Right lobe of liver (tissue), 4 donors: ENCODE measurements at regions not wholly inside any gene's neighbourhood (a gene's known extent, or its start where the extent isn't known, plus 50 kb on each side); places are given as distances from the start of the nearest gene placed in this dataset.

Source experiments
- POLR2A ChIP-seq: fragments of 450-650 bp; IDR thresholded peaks from one replicate; pipeline ENCODE4 v1.6.1; 2017; ENCODE audit warnings: antibody characterized with exemption, mild to moderate bottlenecking
- TF ChIP-seq, protein P1 (sequence below), 4 donors: fragments of 200-600 bp in 3 of 4; fragments of 450-650 bp in 1 of 4; IDR thresholded peaks; one replicate each; pipeline versions ENCODE4 v1.5.1 to v1.8.0; 2016 to 2022; ENCODE audit warnings: antibody characterized with exemption in 4 of 4, mild to moderate bottlenecking in 2 of 4
- donor health status: DM: no; HTN: no; CAD: no.
- donor health status: DM: no; HTN: no; CAD: no.
- donor health status: DM: no; HTN: yes; CAD: no.

DNA sequence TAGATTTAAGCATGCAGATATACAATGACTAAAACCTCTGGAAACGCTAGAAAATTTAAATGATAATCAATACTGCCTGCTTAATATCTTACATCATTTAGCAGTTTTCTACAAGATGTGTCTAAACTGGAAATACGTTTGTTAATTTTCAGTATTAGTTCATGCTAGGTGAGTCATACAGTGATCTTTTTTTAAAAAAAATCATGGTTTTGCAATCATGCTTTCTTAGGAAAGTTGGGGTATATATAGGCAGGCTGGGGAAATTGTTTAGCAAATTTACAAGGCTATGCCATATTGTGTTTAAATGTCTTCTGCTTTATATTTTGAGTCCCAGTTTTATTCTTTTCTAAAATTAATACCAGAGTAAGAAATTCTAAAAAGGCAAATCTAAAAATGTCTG is 245.4 kb upstream of the SPRY2 start:
- TF ChIP-seq, protein P1, sequence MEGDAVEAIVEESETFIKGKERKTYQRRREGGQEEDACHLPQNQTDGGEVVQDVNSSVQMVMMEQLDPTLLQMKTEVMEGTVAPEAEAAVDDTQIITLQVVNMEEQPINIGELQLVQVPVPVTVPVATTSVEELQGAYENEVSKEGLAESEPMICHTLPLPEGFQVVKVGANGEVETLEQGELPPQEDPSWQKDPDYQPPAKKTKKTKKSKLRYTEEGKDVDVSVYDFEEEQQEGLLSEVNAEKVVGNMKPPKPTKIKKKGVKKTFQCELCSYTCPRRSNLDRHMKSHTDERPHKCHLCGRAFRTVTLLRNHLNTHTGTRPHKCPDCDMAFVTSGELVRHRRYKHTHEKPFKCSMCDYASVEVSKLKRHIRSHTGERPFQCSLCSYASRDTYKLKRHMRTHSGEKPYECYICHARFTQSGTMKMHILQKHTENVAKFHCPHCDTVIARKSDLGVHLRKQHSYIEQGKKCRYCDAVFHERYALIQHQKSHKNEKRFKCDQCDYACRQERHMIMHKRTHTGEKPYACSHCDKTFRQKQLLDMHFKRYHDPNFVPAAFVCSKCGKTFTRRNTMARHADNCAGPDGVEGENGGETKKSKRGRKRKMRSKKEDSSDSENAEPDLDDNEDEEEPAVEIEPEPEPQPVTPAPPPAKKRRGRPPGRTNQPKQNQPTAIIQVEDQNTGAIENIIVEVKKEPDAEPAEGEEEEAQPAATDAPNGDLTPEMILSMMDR (IDR thresholded peaks at IDR 0.05) = no peak
- no peak for TF ChIP-seq POLR2A
